T-helper 9 cell (primary cell): ENCODE measurements at regions not wholly inside any gene's neighbourhood (a gene's known extent, or its start where the extent isn't known, plus 50 kb on each side); places are given as distances from the start of the nearest gene placed in this dataset.

Experiments
- DNase-seq: peaks from one replicate; pipeline ENCODE4 v3.0.0-alpha.2; 2020

DNA sequence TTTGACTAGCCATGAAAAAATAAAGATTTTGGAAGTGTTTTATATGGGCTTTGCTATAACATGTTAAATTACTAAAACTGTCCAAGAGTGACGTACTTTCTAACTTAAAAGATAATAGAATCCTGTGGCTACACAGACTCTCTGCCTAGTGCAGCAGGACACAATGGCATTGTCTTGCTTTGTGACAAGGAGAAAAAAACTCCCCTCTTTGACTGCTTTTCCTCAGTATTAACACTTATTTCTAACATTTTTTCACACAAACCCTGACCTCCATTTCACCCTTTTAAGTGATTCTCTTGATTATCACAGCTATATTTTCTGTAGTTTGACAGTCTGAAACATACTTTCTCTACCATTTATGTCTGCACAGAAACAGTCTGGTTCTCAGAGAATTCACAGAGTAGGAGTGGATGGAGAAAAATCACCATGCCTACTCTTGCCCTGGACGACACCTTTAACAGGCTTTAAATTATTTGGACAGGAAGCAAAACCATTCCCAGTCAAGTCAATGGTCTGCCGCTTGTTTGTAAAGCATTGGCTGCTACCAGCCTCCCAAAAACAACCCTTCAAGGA lies 336.3 kb upstream of the SMIM30 start:
- no peak for DNase-seq

DNA sequence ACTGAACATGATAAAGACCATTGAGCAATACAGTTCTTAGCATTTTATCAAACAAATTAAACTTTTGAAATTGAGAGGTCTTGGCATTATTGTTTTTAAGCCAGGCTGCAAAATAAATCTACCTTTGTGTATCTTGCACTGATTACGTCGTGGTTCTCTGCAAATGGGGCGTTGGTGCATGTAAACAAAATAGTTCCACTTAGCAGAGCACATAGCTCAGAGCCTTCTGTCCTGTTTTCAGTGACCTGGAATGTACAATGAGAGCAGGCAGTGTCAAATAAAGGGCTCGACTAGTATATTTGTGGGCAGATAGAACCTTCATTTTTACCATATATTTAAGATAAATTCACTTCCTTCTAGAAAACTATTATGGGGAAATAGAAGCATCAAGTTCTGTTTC lies 333.9 kb upstream of the SMIM30 start:
- no peak for DNase-seq

DNA sequence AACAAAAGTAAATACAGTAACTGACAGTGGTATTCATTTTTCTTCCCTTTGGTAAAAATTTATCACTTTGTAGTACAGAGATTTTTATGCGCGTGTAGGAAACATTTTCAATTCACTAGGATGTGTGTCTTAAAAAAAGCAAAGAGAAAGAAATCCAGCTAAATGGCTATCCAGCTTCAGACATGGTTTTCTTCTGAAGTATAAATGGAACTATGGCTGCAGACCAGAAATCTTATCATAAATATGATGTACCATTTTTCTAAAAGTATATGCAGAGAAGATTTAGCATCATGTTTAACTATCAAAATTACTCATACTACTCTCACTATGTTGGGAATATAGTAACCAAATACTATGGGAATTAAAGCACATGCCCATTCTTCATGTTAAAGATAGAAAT lies 328.4 kb upstream of the SMIM30 start:
- no peak for DNase-seq

GRCh38 chr7:113446391-113446790 lies 328.0 kb upstream of the SMIM30 start:
- DNase-seq = no peak

GRCh38 chr7:113444261-113444660 lies 325.9 kb upstream of the SMIM30 start:
- DNase-seq = no peak

DNA sequence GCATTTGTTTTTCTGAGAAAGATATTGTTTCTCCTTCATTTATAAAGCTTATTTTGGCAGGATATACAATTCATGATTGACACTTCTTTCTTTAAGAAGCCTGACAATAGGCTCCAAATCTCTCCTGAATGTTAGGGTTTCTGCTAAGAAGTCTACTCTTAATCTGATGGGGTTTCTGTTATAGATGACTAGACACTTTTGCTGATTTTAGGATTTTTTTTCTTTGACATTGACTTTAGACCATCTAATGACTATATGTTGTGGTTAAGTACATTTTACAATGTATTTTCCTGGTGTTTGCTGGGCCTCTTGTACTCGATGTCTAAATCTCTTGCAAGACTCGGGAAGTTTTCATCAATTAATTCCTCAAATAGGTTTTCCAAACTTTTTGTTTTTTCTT lies 321.8 kb upstream of the SMIM30 start:
- DNase-seq = no peak

- DNase-seq = no peak
Measured at GRCh38 chr7:113431406-113431805, 313.1 kb upstream of the SMIM30 start.

GRCh38 chr7:113424185-113424817 lies 305.9 kb upstream of the SMIM30 start:
- DNase-seq = no peak

- peak; percentile 60 for DNase-seq
Measured at GRCh38 chr7:113421696-113422330, 303.5 kb upstream of the SMIM30 start.

DNA sequence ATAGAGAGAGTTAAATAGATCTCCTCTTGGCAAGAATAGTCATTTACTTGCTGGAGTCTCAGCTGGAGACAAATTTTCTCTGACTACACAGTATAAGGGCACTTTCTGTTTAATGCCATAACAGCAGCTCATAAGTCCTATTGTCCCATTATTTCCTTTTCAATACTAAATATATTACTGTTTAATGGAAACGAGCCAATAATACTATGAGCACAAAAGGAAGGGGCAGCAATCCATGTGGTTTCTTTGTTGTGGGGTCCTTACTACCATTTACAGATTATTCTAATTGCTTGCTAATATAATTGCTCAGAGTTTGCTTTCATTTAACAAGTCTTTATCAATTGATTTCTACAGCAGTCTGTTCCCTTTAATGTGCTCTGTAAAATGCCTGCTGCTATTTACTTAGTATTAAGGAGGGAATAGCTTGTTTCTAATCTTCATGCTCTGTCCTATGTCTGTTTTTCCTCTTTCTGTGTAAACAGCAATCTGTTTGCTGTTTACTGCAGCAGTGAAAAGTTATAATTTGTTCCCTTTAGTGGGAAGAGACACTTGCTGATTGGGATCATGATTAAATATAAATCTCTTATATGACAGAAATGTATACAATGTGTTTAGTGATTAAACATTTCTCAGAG lies 296.2 kb upstream of the SMIM30 start:
- DNase-seq = no peak

- DNase-seq = no peak
Measured at GRCh38 chr7:113412410-113412809, 294.1 kb upstream of the SMIM30 start.

DNA sequence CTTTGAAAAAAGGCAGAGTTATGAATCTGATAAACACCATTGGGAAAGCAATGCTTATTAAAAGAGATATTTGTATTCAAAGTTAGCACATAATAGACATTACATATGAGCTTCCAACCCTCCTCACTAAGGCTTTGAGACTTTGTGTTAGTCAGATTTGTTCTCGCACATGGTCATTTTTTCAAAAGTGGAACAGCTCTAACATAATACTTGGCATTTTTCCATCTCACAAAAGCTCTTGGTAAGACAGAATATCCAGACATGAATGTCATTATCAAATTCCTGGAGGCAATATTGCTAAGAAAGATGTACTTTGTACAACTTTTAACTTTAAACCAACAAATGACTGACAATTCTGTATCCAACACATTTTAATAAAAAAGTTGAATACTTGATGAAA lies 292.4 kb upstream of the SMIM30 start:
- no peak for DNase-seq

GRCh38 chr7:113408999-113409398 lies 290.6 kb upstream of the SMIM30 start:
- DNase-seq = no peak

DNA sequence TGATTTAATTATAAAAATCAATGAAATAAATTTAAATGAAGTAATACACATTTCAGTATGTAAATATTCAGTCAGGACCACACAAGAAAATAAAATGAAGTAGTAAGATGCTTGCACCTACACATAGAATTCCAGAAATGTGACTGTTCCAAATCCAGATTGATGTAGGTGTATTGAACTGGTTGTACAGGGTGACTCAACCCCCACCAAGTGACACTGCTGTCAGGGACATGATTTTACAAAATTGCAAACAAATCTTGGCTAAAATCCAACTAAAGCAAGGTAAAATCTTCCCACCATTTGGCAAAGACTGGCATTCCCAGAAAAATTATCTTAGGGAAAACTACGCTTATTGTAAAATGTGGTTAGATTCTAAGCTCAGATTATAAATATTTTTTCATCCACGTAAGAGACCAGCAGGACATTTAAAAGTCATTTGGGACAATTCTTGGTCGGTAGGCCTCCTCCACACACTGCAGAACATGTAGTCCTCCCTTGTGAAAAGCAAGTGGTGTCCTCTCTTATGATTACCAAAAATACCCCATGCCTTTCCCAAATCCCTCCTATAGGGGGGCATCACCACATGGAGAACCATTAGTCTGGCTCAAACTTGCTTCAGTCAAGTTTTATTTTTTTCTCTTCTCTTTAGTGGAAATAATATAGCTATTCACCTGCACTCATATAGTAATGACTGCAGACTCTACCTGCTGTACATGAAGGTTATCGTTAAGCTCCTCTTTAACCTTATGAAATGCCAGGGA lies 287.1 kb upstream of the SMIM30 start:
- no peak for DNase-seq

DNA sequence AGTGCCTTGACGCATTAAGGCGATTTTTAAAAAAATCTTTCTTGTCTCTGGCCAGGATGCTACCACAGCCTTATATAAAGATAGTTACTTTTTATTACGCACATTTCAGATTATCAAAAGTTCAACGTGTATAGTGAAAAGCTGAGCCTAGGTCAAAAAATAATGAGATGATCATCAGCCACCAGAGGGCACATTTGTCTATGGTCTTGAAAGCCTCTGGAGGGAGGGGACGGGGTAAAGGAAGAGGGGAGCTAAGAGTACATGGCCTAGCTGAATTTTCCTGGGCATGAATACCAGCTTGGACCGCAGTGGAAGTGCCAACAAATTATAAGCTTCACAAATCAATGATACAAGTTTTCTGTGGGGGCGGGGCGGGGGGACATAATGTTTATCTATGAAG lies 285.9 kb upstream of the SMIM30 start:
- no peak for DNase-seq

GRCh38 chr7:113402482-113402881 lies 284.1 kb upstream of the SMIM30 start:
- no peak for DNase-seq

DNA sequence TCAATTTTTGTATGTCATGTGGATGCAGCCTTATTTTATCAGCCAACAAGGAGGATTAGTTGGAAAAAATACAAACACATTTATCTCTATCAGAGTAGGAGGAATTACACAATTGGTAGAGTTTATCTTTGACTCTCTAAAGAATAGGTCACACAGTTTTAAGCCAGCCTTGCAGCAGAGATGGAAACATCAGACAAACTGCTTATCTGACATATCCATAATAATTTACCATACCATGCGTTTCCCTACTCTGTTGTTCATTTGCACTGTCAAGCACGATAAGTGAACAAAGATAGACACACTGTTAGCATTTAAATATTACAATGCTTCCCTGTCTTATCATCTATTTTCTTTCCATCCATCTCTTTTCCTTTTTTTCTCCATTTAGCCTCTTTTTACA lies 283.7 kb upstream of the SMIM30 start:
- DNase-seq = no peak

GRCh38 chr7:113394856-113395255 lies 276.5 kb upstream of the SMIM30 start:
- no peak for DNase-seq

- DNase-seq = no peak
Measured at GRCh38 chr7:113392841-113393540, 274.6 kb upstream of the SMIM30 start.

DNA sequence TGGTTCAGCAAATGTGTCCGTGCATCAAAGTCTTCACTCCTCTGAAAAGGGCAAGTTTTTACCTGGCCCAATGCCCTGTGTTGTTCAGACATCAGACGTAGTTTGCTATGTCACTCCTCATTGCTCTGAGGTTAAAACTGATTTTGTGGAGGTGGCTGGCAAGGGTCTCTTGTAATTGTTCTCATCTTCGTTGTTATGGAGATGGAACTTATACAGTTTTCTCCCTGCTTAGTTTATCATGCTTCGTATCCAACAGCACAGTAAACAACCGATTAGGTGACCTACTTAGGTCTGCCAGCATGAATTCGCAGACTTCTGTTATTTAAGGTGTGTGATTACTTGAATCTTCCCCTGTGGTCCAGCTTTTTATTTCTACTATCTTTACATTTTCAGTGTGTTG lies 274.1 kb upstream of the SMIM30 start:
- no peak for DNase-seq

DNA sequence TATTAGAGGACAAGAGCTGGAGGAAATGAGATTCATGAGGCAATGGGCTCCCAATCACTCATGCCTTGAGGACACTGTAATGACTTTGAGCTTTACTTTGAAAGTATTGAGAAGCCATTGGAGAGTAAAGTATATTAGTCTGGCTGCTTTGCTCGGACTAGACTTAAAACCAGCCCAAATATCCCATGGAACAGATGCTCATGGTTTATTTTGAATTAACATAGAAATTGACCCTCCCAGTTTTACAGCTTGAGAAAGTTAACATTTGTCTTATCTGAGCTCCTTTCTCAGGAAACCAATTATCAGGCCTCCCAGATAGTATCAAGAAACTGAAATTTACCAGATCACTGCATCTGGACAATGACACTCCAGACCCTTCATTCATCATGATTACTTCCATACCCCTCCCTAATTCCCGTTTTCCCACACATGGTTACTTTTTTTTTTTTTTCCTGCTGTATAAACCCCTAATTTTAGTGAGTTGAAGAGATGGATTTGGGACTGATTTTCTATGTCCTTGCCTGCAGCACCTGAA lies 270.8 kb upstream of the SMIM30 start:
- no peak for DNase-seq

- DNase-seq = no peak
Measured at GRCh38 chr7:113383638-113384037, 265.3 kb upstream of the SMIM30 start.
